H1 (cell line): ENCODE measurements at regions not wholly inside any gene's neighbourhood (a gene's known extent, or its start where the extent isn't known, plus 50 kb on each side); places are given as distances from the start of the nearest gene placed in this dataset.

Experiments used
- CTCF ChIA-PET: fragments of 300-600 bp; sonication (Branson Sonifier 250); formaldehyde crosslinking; loops from one replicate; lab custom pipeline; 2021; ENCODE audit not compliant: partially characterized antibody; lab: Charles Lee
- POLR2A ChIA-PET: fragments of 300-600 bp; sonication (Branson Sonifier 250); formaldehyde crosslinking; loops from one replicate; lab custom pipeline; 2021; ENCODE audit warnings: inconsistent platforms; ENCODE audit not compliant: partially characterized antibody; lab: Charles Lee
- DNase-seq, 2 experiments: peaks; one replicate each; pipeline versions ENCODE4 v3.0.0 to v3.0.0-alpha.2; 2010 to 2022; ENCODE audit warnings: low spot score in 2 of 2, low read depth in 1 of 2, mixed read lengths in 1 of 2
- FAIRE-seq: peaks from 2 replicates; lab custom pipeline; 2011; peaks lifted over from hg19 to GRCh38; lab: Jason Lieb, UNC
- H2AFZ ChIP-seq: 2 replicates; pipeline ENCODE4 v1.8.1; 2012; ENCODE audit warnings: low read length, inconsistent platforms
- H2AK5ac ChIP-seq: 2 replicates; pipeline ENCODE4 v1.6.1; 2013; ENCODE audit warnings: low read depth, low read length
- H2BK120ac ChIP-seq: replicated peaks from 2 replicates; pipeline ENCODE3; 2013; ENCODE audit warnings: low read depth, low read length, inconsistent platforms
- H2BK12ac ChIP-seq: 2 replicates; pipeline ENCODE4 v1.6.1; 2013; ENCODE audit warnings: low read depth, low read length
- H2BK15ac ChIP-seq: 2 replicates; pipeline ENCODE4 v1.6.1; 2013; ENCODE audit warnings: low read length
- H2BK20ac ChIP-seq: 2 replicates; pipeline ENCODE4 v1.6.1; 2013; ENCODE audit warnings: low read length
- H2BK5ac ChIP-seq: 2 replicates; pipeline ENCODE4 v1.6.1; 2013; ENCODE audit warnings: low read depth, low read length
- H3K14ac ChIP-seq: 2 replicates; pipeline ENCODE4 v1.6.1; 2013; ENCODE audit warnings: inconsistent platforms; ENCODE audit not compliant: insufficient read length
- H3K18ac ChIP-seq: 2 replicates; pipeline ENCODE4 v1.6.1; 2013; ENCODE audit warnings: low read length; ENCODE audit errors: extremely low read depth
- H3K23ac ChIP-seq: 2 replicates; pipeline ENCODE4 v1.6.1; 2013; ENCODE audit warnings: inconsistent platforms; ENCODE audit not compliant: insufficient read length
- H3K23me2 ChIP-seq: 2 replicates; pipeline ENCODE4 v1.6.1; 2013; ENCODE audit warnings: low read depth, low read length
- H3K27ac ChIP-seq: 2 replicates; pipeline ENCODE4 v1.6.1; 2011; ENCODE audit warnings: low read depth, low read length, inconsistent platforms
- H3K27me3 ChIP-seq, 4 experiments: replicated peaks in 1 of 4; 1 replicate in 1 of 4; 2 replicates in 3 of 4; pipeline versions ENCODE4 v1.6.1 to v1.8.1; 2011 to 2013; ENCODE audit warnings: low read length in 3 of 4, mild to moderate bottlenecking in 3 of 4, inconsistent platforms in 2 of 4, mixed read lengths in 2 of 4, moderate library complexity in 1 of 4; ENCODE audit not compliant: control insufficient read depth in 3 of 4, insufficient read depth in 3 of 4; ENCODE audit errors: extremely low read depth in 1 of 4
- H3K36me3 ChIP-seq, 4 experiments: 2 replicates each; pipeline versions ENCODE4 v1.6.1 to v1.8.1; 2011 to 2013; ENCODE audit warnings: mild to moderate bottlenecking in 4 of 4, low read length in 3 of 4, moderate library complexity in 2 of 4, control low read depth in 1 of 4, inconsistent platforms in 1 of 4; ENCODE audit not compliant: insufficient read depth in 4 of 4, control insufficient read depth in 2 of 4
- H3K4ac ChIP-seq: replicated peaks from 2 replicates; pipeline ENCODE3; 2013; ENCODE audit warnings: low read length, low read depth, mixed read lengths, inconsistent platforms; ENCODE audit not compliant: insufficient read length
- H3K4me1 ChIP-seq, 4 experiments: replicated peaks in 1 of 4; 1 replicate in 1 of 4; 2 replicates in 3 of 4; pipeline versions ENCODE4 v1.6.1 to v1.8.1; 2011 to 2013; ENCODE audit warnings: low read length in 3 of 4, inconsistent platforms in 2 of 4, mixed read lengths in 1 of 4; ENCODE audit not compliant: insufficient read depth in 4 of 4, control insufficient read depth in 3 of 4
- H3K4me2 ChIP-seq, 2 experiments: 2 replicates each; pipeline versions ENCODE4 v1.6.1 to v1.8.1; 2011 to 2013; ENCODE audit warnings: low read depth in 2 of 2, low read length in 2 of 2, control low read depth in 1 of 2, inconsistent platforms in 1 of 2, mild to moderate bottlenecking in 1 of 2; ENCODE audit not compliant: insufficient read depth in 1 of 2
- H3K4me3 ChIP-seq, 4 experiments: fragments of 200-600, 300-600 bp in 1 of 4; sonication (generic), shearing (Covaris generic), sonication (Bioruptor Twin) in 1 of 4; 2 replicates each; pipeline versions ENCODE4 v1.5.1 to v1.8.1; 2011 to 2016; ENCODE audit warnings: low read length in 4 of 4, low read depth in 3 of 4, control low read depth in 2 of 4, inconsistent platforms in 2 of 4, mild to moderate bottlenecking in 2 of 4, mixed read lengths in 1 of 4, moderate library complexity in 1 of 4; ENCODE audit not compliant: insufficient read depth in 2 of 4; ENCODE audit errors: extremely low read depth in 1 of 4
- H3K56ac ChIP-seq: replicated peaks from 2 replicates; pipeline ENCODE3; 2013; ENCODE audit warnings: low read depth, mild to moderate bottlenecking, mixed read lengths, low read length, inconsistent platforms; ENCODE audit not compliant: insufficient read length
- H3K79me1 ChIP-seq: 2 replicates; pipeline ENCODE4 v1.6.1; 2013; ENCODE audit warnings: low read depth, low read length, control low read depth
- H3K79me2 ChIP-seq, 2 experiments: 2 replicates each; pipeline versions ENCODE4 v1.6.1 to v1.8.1; 2012 to 2013; ENCODE audit warnings: low read length in 2 of 2, mild to moderate bottlenecking in 2 of 2, inconsistent platforms in 1 of 2; ENCODE audit not compliant: insufficient read depth in 2 of 2, control insufficient read depth in 1 of 2
- H3K9ac ChIP-seq, 4 experiments: replicated peaks in 1 of 4; 1 replicate in 1 of 4; 2 replicates in 3 of 4; pipeline versions ENCODE4 v1.6.1 to v1.8.1; 2011 to 2013; ENCODE audit warnings: low read depth in 3 of 4, low read length in 3 of 4, control low read depth in 2 of 4, mild to moderate bottlenecking in 2 of 4, moderate library complexity in 2 of 4, inconsistent platforms in 1 of 4; ENCODE audit errors: extremely low read depth in 1 of 4
- H3K9me3 ChIP-seq, 2 experiments: 2 replicates each; pipeline versions ENCODE4 v1.6.1 to v1.8.1; 2012 to 2013; ENCODE audit warnings: mild to moderate bottlenecking in 2 of 2, moderate library complexity in 2 of 2, control low read depth in 1 of 2, inconsistent platforms in 1 of 2, low read depth in 1 of 2, low read length in 1 of 2, mixed read lengths in 1 of 2; ENCODE audit not compliant: insufficient read depth in 2 of 2
- H4K20me1 ChIP-seq, 2 experiments: replicated peaks in 1 of 2; 2 replicates each; pipeline versions ENCODE3 to v1.8.1; 2011 to 2013; ENCODE audit warnings: inconsistent platforms in 2 of 2, low read length in 2 of 2, mild to moderate bottlenecking in 1 of 2; ENCODE audit not compliant: insufficient read depth in 2 of 2, control insufficient read depth in 1 of 2
- H4K5ac ChIP-seq: 2 replicates; pipeline ENCODE4 v1.6.1; 2013; ENCODE audit warnings: low read length, low read depth, mixed read lengths, inconsistent platforms; ENCODE audit not compliant: insufficient read length
- H4K8ac ChIP-seq: 2 replicates; pipeline ENCODE4 v1.8.0; 2013; ENCODE audit warnings: mild to moderate bottlenecking, moderate library complexity, low read length, inconsistent platforms; ENCODE audit not compliant: insufficient read depth; ENCODE audit errors: extremely low read depth
- H4K91ac ChIP-seq: replicated peaks from 2 replicates; pipeline ENCODE3; 2013; ENCODE audit warnings: low read length, mixed read lengths, inconsistent platforms; ENCODE audit not compliant: insufficient read length
- SIRT6 ChIP-seq: IDR thresholded peaks from one replicate; pipeline ENCODE4 v1.7.1; 2012; ENCODE audit warnings: low read length, inconsistent platforms
- WGBS, 2 experiments: shearing (Covaris generic) in 1 of 2; methylation state at CpG; one replicate each; pipeline versions ENCODE4 v1.1.6 to v1.1.7; 2013 to 2015; ENCODE audit warnings: low lambda C conversion rate in 2 of 2, mixed read lengths in 2 of 2, inconsistent platforms in 1 of 2, low coverage in 1 of 2, missing lambda C conversion rate in 1 of 2; ENCODE audit not compliant: insufficient replicate concordance in 2 of 2, insufficient coverage in 1 of 2, insufficient read length in 1 of 2; ENCODE audit errors: extremely low coverage in 1 of 2, missing lambda C conversion rate in 1 of 2; 5-methylcytosine and 5-hydroxymethylcytosine counted together

DNA sequence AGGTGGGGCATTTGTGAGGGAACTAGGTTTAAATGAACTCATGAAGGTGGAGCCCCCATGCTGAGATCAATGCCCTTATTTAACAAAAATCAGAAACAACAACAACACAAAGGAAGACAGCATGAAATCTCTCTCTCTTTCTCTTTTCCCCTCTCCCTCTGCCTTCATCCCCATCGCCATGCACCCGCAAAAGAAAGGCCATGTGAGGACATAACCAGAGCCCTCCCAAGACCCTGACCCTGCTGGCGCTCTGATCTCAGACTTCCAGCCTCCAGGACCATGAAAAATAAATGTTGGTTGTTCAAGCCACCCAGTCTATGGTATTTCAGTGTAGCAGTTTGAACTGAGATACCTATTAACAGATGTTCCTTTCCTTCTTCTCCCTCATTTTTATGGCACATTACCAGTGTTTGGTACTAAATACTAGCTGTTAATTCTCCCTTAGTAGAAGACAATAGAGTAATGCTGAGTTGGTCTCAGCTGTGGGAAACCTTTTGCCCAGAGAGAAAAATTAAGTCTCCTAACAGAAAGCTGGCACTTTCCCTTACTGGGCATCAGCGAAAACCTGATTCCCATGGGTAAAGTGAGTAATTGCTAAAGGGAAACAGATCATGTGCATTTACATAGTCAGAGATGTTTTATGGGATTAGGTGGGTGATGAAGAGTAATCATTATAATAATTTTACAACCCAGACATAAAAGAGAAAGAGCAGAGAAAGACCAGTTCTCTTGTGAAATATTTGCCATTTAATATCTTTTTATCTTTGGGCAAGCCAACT lies 264.0 kb upstream of the PLEKHG7 start:
- H2AK5ac ChIP-seq = no peak overlapping the region
- H3K23me2 ChIP-seq = no peaks in the 10 kb centered on the region; the same call in 1 of the 2 replicates
- H2BK5ac ChIP-seq = no peak overlapping the region
- no peak overlapping the region for H4K5ac ChIP-seq
- no peak overlapping the region for H2BK12ac ChIP-seq
- H3K79me2 ChIP-seq = no peaks in the 10 kb centered on the region
- no peak overlapping the region for H2BK15ac ChIP-seq
- H3K56ac ChIP-seq = no peak overlapping the region
- H3K4me2 ChIP-seq = no peak overlapping the region
- H3K23ac ChIP-seq = no peak overlapping the region
- no peak overlapping the region for H3K9ac ChIP-seq
- no peaks in the 10 kb centered on the region for H3K79me1 ChIP-seq
- no peak overlapping the region for H4K91ac ChIP-seq
- no peak overlapping the region for H3K14ac ChIP-seq
- no peak overlapping the region for H3K4me3 ChIP-seq
- H3K4ac ChIP-seq = no peak overlapping the region
- WGBS, 2 experiments = 78% methylated on average over 4 of the region's 4 CpGs; no CpG with 5 or more reads in 1 of the 2 experiments
- ChIA-PET CTCF (no interaction called here), POLR2A (no interaction called here)
- no peak overlapping the region for H2AFZ ChIP-seq
- H3K9me3 ChIP-seq = no peaks in the 10 kb centered on the region
- H2BK120ac ChIP-seq = no peak overlapping the region
- H3K27me3 ChIP-seq = no peaks in the 10 kb centered on the region
- H4K20me1 ChIP-seq = no peaks in the 10 kb centered on the region
- H3K36me3 ChIP-seq = no peaks in the 10 kb centered on the region
- FAIRE-seq (no peak), DNase-seq (no peak)
- no peaks in the 10 kb centered on the region; a peak in 1 of 7 replicates for H3K4me1 ChIP-seq
- H2BK20ac ChIP-seq = no peak overlapping the region
- no peak overlapping the region for H4K8ac ChIP-seq
- no peak overlapping the region for H3K18ac ChIP-seq
- H3K27ac ChIP-seq = no peak overlapping the region
- no peak for TF ChIP-seq SIRT6
